Activated CD8-positive, alpha-beta memory T cell treated with anti-CD3 and anti-CD28 coated beads, Interleukin-2, amount 10 ng/mL, durations not matched to agents 7 days and 5 days (primary cell): ENCODE measurements at regions not wholly inside any gene's neighbourhood (a gene's known extent, or its start where the extent isn't known, plus 50 kb on each side); places are given as distances from the start of the nearest gene placed in this dataset.

Experiments used
- ATAC-seq: fragments of 150-1000 bp; cut with Tn5 transposase; one replicate; pipeline ENCODE4 v1.10.0; 2021; ENCODE audit warnings: moderate library complexity
- CTCF ChIA-PET: fragments of 350-600 bp; sonication (Branson Sonifier 250); formaldehyde crosslinking; loops from one replicate; lab custom pipeline; 2021; ENCODE audit warnings: antibody characterized with exemption; lab: Charles Lee
- DNase-seq: peaks from one replicate; pipeline ENCODE4 v3.0.0-alpha.2; 2020
- H3K27ac Mint-ChIP-seq: one replicate; pipeline ENCODE4 v1.8.0; 2021; ENCODE audit warnings: mild to moderate bottlenecking, mixed read lengths
- H3K27me3 Mint-ChIP-seq: one replicate; pipeline ENCODE4 v1.8.0; 2021; ENCODE audit warnings: mixed read lengths
- H3K36me3 Mint-ChIP-seq: one replicate; pipeline ENCODE4 v1.8.0; 2021; ENCODE audit warnings: mild to moderate bottlenecking, mixed read lengths
- H3K4me1 Mint-ChIP-seq: one replicate; pipeline ENCODE4 v1.8.0; 2021; ENCODE audit warnings: mixed read lengths
- H3K4me3 Mint-ChIP-seq: one replicate; pipeline ENCODE4 v1.8.0; 2021; ENCODE audit warnings: mild to moderate bottlenecking, moderate library complexity, mixed read lengths
- H3K9me3 Mint-ChIP-seq: one replicate; pipeline ENCODE4 v1.8.0; 2022; ENCODE audit warnings: low read depth, mixed read lengths

- H3K27me3 Mint-ChIP-seq = peaks cover 2% of the 10 kb centered on the region
- ATAC-seq (no peak), DNase-seq (no peak)
- no peak overlapping the region for H3K27ac Mint-ChIP-seq
- no peaks in the 10 kb centered on the region for H3K4me1 Mint-ChIP-seq
- no peaks in the 10 kb centered on the region for H3K36me3 Mint-ChIP-seq
- no peak overlapping the region for H3K4me3 Mint-ChIP-seq
- no peaks in the 10 kb centered on the region for H3K9me3 Mint-ChIP-seq
- CTCF ChIA-PET = no interaction called here
These were observed 458.4 kb downstream of the MIAT start for GRCh38 chr22:27115816-27116256.

- DNase-seq (no peak), ATAC-seq (no peak)
- no peaks in the 10 kb centered on the region for H3K4me1 Mint-ChIP-seq
- peaks cover 2% of the 10 kb centered on the region for H3K27me3 Mint-ChIP-seq
- no peak overlapping the region for H3K4me3 Mint-ChIP-seq
- CTCF ChIA-PET = no interaction called here
- H3K36me3 Mint-ChIP-seq = no peaks in the 10 kb centered on the region
- H3K9me3 Mint-ChIP-seq = no peaks in the 10 kb centered on the region
- H3K27ac Mint-ChIP-seq = no peak overlapping the region
These were observed 459.1 kb downstream of the MIAT start for GRCh38 chr22:27116312-27117086.

- Mint-ChIP-seq H3K9me3 (no peaks in the 10 kb centered on the region), H3K36me3 (no peaks in the 10 kb centered on the region), H3K4me3 (no peak overlapping the region), H3K4me1 (no peaks in the 10 kb centered on the region), H3K27me3 (peaks cover 11% of the 10 kb centered on the region), H3K27ac (no peak overlapping the region)
- ATAC-seq = no peak
- CTCF ChIA-PET = no interaction called here
- no peak for DNase-seq
These were observed 462.6 kb downstream of the MIAT start for GRCh38 chr22:27120036-27120435.

GRCh38 chr22:27122574-27122973, 465.2 kb downstream of the MIAT start:
- H3K36me3 Mint-ChIP-seq = no peaks in the 10 kb centered on the region
- no peaks in the 10 kb centered on the region for H3K9me3 Mint-ChIP-seq
- H3K4me3 Mint-ChIP-seq = no peak overlapping the region
- CTCF ChIA-PET = no interaction called here
- H3K4me1 Mint-ChIP-seq = no peaks in the 10 kb centered on the region
- H3K27ac Mint-ChIP-seq = no peak overlapping the region
- no peak for ATAC-seq
- H3K27me3 Mint-ChIP-seq = peaks cover 26% of the 10 kb centered on the region
- DNase-seq = no peak

- Mint-ChIP-seq H3K27me3 (peaks cover 29% of the 10 kb centered on the region), H3K9me3 (no peaks in the 10 kb centered on the region), H3K4me3 (no peak overlapping the region), H3K36me3 (no peaks in the 10 kb centered on the region), H3K27ac (no peak overlapping the region), H3K4me1 (no peaks in the 10 kb centered on the region)
- CTCF ChIA-PET = no interaction called here
- DNase-seq = no peak
- no peak for ATAC-seq
These were observed 466.5 kb downstream of the MIAT start for GRCh38 chr22:27123880-27124279.

- ATAC-seq (no peak), DNase-seq (no peak)
- Mint-ChIP-seq H3K4me1 (no peaks in the 10 kb centered on the region), H3K4me3 (no peak overlapping the region), H3K27ac (no peak overlapping the region), H3K36me3 (no peaks in the 10 kb centered on the region), H3K27me3 (peaks cover 29% of the 10 kb centered on the region), H3K9me3 (no peaks in the 10 kb centered on the region)
- CTCF ChIA-PET = no interaction called here
These were observed 467.1 kb downstream of the MIAT start for GRCh38 chr22:27124351-27124966.

- no peaks in the 10 kb centered on the region for H3K36me3 Mint-ChIP-seq
These were observed 468.2 kb downstream of the MIAT start for GRCh38 chr22:27125539-27125938.

GRCh38 chr22:27127911-27128310, 470.5 kb downstream of the MIAT start:
- DNase-seq (no peak), ATAC-seq (no peak)
- no peak overlapping the region for H3K27ac Mint-ChIP-seq
- peaks cover 29% of the 10 kb centered on the region for H3K27me3 Mint-ChIP-seq
- no peaks in the 10 kb centered on the region for H3K36me3 Mint-ChIP-seq
- no peaks in the 10 kb centered on the region for H3K4me1 Mint-ChIP-seq
- H3K4me3 Mint-ChIP-seq = no peak overlapping the region
- CTCF ChIA-PET = no interaction called here
- no peaks in the 10 kb centered on the region for H3K9me3 Mint-ChIP-seq

More at GRCh38 chr22:27125539-27125938, 468.2 kb downstream of the MIAT start:
- Mint-ChIP-seq H3K4me1 (no peaks in the 10 kb centered on the region), H3K27ac (no peak overlapping the region), H3K27me3 (peaks cover 29% of the 10 kb centered on the region), H3K9me3 (no peaks in the 10 kb centered on the region), H3K4me3 (no peak overlapping the region)
- DNase-seq = no peak
- CTCF ChIA-PET = no interaction called here
- ATAC-seq = no peak

- CTCF ChIA-PET = no interaction called here
- Mint-ChIP-seq H3K27me3 (peaks cover 30% of the 10 kb centered on the region), H3K9me3 (no peaks in the 10 kb centered on the region), H3K4me1 (no peaks in the 10 kb centered on the region), H3K36me3 (no peaks in the 10 kb centered on the region), H3K4me3 (no peak overlapping the region), H3K27ac (no peak overlapping the region)
- no peak for DNase-seq
- ATAC-seq = no peak
These were observed 471.2 kb downstream of the MIAT start for GRCh38 chr22:27128461-27129085.

- H3K27me3 Mint-ChIP-seq = peaks cover 31% of the 10 kb centered on the region
- H3K4me3 Mint-ChIP-seq = no peak overlapping the region
- CTCF ChIA-PET = no interaction called here
- no peak overlapping the region for H3K27ac Mint-ChIP-seq
- no peaks in the 10 kb centered on the region for H3K9me3 Mint-ChIP-seq
- no peak for DNase-seq
- no peak for ATAC-seq
- H3K4me1 Mint-ChIP-seq = no peaks in the 10 kb centered on the region
- H3K36me3 Mint-ChIP-seq = no peaks in the 10 kb centered on the region
These were observed 471.9 kb downstream of the MIAT start for GRCh38 chr22:27129266-27129665.

GRCh38 chr22:27130906-27131305, 473.5 kb downstream of the MIAT start:
- Mint-ChIP-seq H3K9me3 (no peaks in the 10 kb centered on the region), H3K27me3 (peaks cover 20% of the 10 kb centered on the region), H3K27ac (no peak overlapping the region), H3K36me3 (no peaks in the 10 kb centered on the region), H3K4me1 (no peaks in the 10 kb centered on the region), H3K4me3 (no peak overlapping the region)
- ATAC-seq (no peak), DNase-seq (no peak)
- CTCF ChIA-PET = no interaction called here

GRCh38 chr22:27131346-27131745, 474.0 kb downstream of the MIAT start:
- no peak overlapping the region for H3K4me3 Mint-ChIP-seq
- H3K4me1 Mint-ChIP-seq = no peaks in the 10 kb centered on the region
- no peak for DNase-seq
- H3K27me3 Mint-ChIP-seq = peaks cover 19% of the 10 kb centered on the region
- H3K27ac Mint-ChIP-seq = no peak overlapping the region
- H3K36me3 Mint-ChIP-seq = no peaks in the 10 kb centered on the region
- no peaks in the 10 kb centered on the region for H3K9me3 Mint-ChIP-seq
- CTCF ChIA-PET = no interaction called here
- ATAC-seq = no peak

- Mint-ChIP-seq H3K36me3 (no peaks in the 10 kb centered on the region), H3K27me3 (peaks cover 19% of the 10 kb centered on the region), H3K27ac (no peak overlapping the region), H3K9me3 (no peaks in the 10 kb centered on the region), H3K4me3 (no peak overlapping the region), H3K4me1 (no peaks in the 10 kb centered on the region)
- no peak for ATAC-seq
- DNase-seq = no peak
- CTCF ChIA-PET = no interaction called here
These were observed 475.0 kb downstream of the MIAT start for GRCh38 chr22:27132400-27132799.

- H3K9me3 Mint-ChIP-seq = no peaks in the 10 kb centered on the region
- DNase-seq = no peak
- no peak for ATAC-seq
- H3K4me1 Mint-ChIP-seq = no peaks in the 10 kb centered on the region
- peaks cover 14% of the 10 kb centered on the region for H3K27me3 Mint-ChIP-seq
- H3K27ac Mint-ChIP-seq = no peak overlapping the region
- H3K36me3 Mint-ChIP-seq = no peaks in the 10 kb centered on the region
- H3K4me3 Mint-ChIP-seq = no peak overlapping the region
- CTCF ChIA-PET = no interaction called here
These were observed 475.6 kb downstream of the MIAT start for GRCh38 chr22:27133019-27133431.
